ENCODE measurements at regions not wholly inside any gene's neighbourhood (a gene's known extent, or its start where the extent isn't known, plus 50 kb on each side); places are given as distances from the start of the nearest gene placed in this dataset.

DNA sequence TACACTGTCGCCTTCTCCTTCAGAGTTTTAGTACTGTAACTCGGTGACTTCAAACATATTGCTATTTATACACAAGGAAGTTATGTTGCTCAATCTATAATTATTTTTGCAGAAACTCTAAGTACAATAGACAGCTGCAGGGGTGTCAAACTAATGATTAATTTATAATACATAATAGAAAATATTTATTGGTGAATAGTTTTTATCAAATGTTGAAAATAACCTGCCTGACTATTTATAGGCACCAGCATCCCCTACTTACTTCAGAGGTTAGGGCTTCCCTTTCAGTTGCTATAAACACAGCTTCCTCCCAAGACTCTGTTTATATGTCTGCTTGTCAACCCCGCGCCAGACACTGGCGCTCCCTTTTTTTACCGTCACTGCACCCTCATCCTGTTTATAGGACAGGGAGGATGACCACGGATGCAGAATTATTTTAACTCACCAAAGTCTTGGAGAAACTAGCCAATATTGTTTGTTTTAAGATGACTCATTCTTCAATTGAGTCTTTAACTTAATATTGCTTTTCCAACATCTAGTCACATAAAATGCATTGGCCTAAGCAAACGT is 225.0 kb downstream of the ALDH8A1 start:
- TF ChIP-seq, protein P1, sequence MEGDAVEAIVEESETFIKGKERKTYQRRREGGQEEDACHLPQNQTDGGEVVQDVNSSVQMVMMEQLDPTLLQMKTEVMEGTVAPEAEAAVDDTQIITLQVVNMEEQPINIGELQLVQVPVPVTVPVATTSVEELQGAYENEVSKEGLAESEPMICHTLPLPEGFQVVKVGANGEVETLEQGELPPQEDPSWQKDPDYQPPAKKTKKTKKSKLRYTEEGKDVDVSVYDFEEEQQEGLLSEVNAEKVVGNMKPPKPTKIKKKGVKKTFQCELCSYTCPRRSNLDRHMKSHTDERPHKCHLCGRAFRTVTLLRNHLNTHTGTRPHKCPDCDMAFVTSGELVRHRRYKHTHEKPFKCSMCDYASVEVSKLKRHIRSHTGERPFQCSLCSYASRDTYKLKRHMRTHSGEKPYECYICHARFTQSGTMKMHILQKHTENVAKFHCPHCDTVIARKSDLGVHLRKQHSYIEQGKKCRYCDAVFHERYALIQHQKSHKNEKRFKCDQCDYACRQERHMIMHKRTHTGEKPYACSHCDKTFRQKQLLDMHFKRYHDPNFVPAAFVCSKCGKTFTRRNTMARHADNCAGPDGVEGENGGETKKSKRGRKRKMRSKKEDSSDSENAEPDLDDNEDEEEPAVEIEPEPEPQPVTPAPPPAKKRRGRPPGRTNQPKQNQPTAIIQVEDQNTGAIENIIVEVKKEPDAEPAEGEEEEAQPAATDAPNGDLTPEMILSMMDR (IDR thresholded peaks at IDR 0.05), result no peak
- TF ChIP-seq POLR2A (IDR thresholded peaks at IDR 0.05), result no peak
- Histone ChIP-seq H3K4me3 (no peak overlapping the region), H3K27me3 (no peaks in the 10 kb centered on the region), H3K9me3 (no peaks in the 10 kb centered on the region), H3K4me1 (peaks cover 0 to 54% (median 22%) of the 10 kb centered on the region in 3 donors), H3K27ac (no peak overlapping the region), H3K36me3 (no peaks in the 10 kb centered on the region)
- intact Hi-C loops (cut with DNase I), result no loop called here
- 28 to 45% methylated on average over 8 of the region's 8 CpGs for WGBS, 2 donors
- DNase-seq, result no peak

DNA sequence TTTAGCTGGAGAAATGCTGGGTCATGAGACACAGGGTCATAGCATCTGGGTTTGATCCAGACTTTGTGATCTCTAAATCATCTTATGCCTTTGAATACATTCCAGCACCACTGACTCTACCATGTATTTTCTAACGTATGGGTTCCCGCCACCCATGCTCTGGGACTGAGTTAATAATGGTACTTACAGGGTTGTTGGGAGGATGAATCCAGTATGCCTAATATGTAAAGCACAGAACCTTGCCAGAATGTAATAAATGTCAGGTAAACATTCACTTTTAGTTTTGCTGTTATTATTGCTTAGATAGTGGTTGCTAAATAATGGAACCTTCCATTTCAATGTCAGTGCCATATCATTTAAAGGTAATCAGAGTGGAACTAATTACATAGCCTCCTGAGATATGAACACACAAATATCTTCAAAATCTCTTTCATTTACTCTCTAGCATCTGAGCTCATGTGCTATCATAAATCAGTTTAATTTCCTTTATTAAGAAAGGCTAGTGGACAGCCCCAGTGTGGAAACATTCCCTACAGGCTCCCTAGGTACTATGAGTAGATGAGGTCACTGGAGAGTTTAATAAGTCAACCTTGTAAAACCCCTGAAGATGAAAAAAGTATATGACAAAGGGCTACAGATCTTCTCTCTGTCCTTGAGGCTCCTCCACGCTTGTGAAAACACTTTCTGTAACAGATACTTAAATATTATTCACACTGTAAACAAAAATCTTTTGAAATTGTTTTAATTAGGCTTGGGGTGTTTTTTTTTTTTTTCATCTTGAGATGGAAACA is 226.6 kb downstream of the ALDH8A1 start:
- no peaks in the 10 kb centered on the region for H3K9me3 ChIP-seq
- no peak overlapping the region for H3K4me3 ChIP-seq
- H3K27me3 ChIP-seq, result no peaks in the 10 kb centered on the region
- 75 to 82% methylated on average over 3 of the region's 3 CpGs for WGBS, 2 donors
- H3K36me3 ChIP-seq, result no peaks in the 10 kb centered on the region
- TF ChIP-seq POLR2A (IDR thresholded peaks at IDR 0.05), result no peak
- TF ChIP-seq, protein P1 (IDR thresholded peaks at IDR 0.05), result no peak
- H3K27ac ChIP-seq, result no peak overlapping the region
- peaks cover 0 to 65% (median 32%) of the 10 kb centered on the region in 3 donors for H3K4me1 ChIP-seq
- DNase-seq, result no peak
- intact Hi-C loops (cut with DNase I), result no loop called here

GRCh38 chr6:134722200-134722870 is 227.6 kb downstream of the ALDH8A1 start:
- Histone ChIP-seq H3K9me3 (no peaks in the 10 kb centered on the region), H3K27ac (peak overlapping the region in 2 of 4 donors; percentile 11 to 21), H3K4me3 (no peak overlapping the region), H3K27me3 (no peaks in the 10 kb centered on the region), H3K36me3 (no peaks in the 10 kb centered on the region), H3K4me1 (peaks cover 0 to 65% (median 32%) of the 10 kb centered on the region in 3 donors)
- 59 to 70% methylated on average over 5 of the region's 5 CpGs for WGBS, 2 donors
- TF ChIP-seq POLR2A (IDR thresholded peaks at IDR 0.05), result no peak
- TF ChIP-seq, protein P1 (IDR thresholded peaks at IDR 0.05), result no peak
- DNase-seq, result no peak
- intact Hi-C loops (cut with DNase I), result no loop called here

DNA sequence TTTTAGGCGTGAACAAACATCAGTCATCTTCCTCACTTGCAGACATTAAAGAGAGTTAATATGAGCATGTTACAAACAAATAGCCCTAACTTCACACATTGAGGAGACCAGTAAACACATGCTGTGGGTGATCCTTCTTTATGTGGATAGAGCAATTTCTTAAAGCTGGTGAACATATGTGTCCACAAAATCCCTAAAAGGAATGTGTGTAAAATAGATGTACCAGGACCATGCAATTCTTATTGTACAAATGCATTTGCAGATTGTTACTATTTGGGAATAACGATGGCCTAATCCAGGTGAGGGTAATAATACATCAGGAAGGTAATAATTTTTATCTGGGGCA is 228.9 kb downstream of the ALDH8A1 start:
- intact Hi-C loops (cut with DNase I), result no loop called here
- H3K27me3 ChIP-seq, result no peaks in the 10 kb centered on the region
- peak overlapping the region in 3 of 4 donors; percentile 38 to 74 (median 59) for H3K27ac ChIP-seq
- no peaks in the 10 kb centered on the region for H3K9me3 ChIP-seq
- TF ChIP-seq POLR2A (IDR thresholded peaks at IDR 0.05), result no peak
- TF ChIP-seq, protein P1 (IDR thresholded peaks at IDR 0.05), result no peak
- DNase-seq, result no peak
- no peak overlapping the region for H3K4me3 ChIP-seq
- H3K4me1 ChIP-seq, result peaks cover 0 to 65% (median 32%) of the 10 kb centered on the region in 3 donors
- no peaks in the 10 kb centered on the region for H3K36me3 ChIP-seq
- WGBS, 2 donors, result 54 to 65% methylated on average over 2 of the region's 2 CpGs
